Activated naive CD8-positive, alpha-beta T cell (primary cell): ENCODE measurements at regions not wholly inside any gene's neighbourhood (a gene's known extent, or its start where the extent isn't known, plus 50 kb on each side); places are given as distances from the start of the nearest gene placed in this dataset.

Source experiments
- H3K27ac Mint-ChIP-seq: one replicate; pipeline ENCODE4 v1.8.0; 2021; ENCODE audit warnings: mixed read lengths
- H3K27me3 Mint-ChIP-seq: one replicate; pipeline ENCODE4 v1.8.0; 2021; ENCODE audit warnings: mixed read lengths
- H3K36me3 Mint-ChIP-seq: one replicate; pipeline ENCODE4 v1.8.0; 2021; ENCODE audit warnings: mixed read lengths
- H3K4me1 Mint-ChIP-seq: one replicate; pipeline ENCODE4 v1.8.0; 2021; ENCODE audit warnings: low read depth, mixed read lengths
- H3K4me3 Mint-ChIP-seq: one replicate; pipeline ENCODE4 v1.8.0; 2021; ENCODE audit warnings: mild to moderate bottlenecking, mixed read lengths
- H3K9me3 Mint-ChIP-seq: one replicate; pipeline ENCODE4 v1.8.0; 2021; ENCODE audit warnings: low read depth, mixed read lengths

DNA sequence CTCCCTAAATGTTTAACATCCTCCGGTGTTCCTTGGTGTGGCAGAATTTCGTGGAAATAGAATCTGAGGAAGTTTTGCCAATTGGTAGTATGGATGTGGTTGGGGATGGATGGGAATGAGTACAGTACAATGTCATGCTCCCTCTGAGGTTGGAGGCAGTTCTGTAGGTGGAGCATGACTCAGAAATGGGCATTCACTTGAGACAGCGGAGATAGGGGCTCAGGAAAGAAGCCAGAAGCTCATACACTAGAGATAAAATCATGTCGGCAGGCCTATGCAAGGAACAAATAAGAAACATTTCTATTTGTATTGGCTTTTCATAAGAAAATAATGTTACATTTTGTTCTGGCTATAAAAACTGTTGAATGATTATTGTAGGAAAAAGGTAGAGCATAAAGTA, 196.0 kb downstream of the URB2 start:
- H3K36me3 Mint-ChIP-seq, result peaks cover 3% of the 10 kb centered on the region
- H3K9me3 Mint-ChIP-seq, result peaks cover 7% of the 10 kb centered on the region
- no peaks in the 10 kb centered on the region for H3K4me1 Mint-ChIP-seq
- H3K27ac Mint-ChIP-seq, result no peak overlapping the region
- H3K27me3 Mint-ChIP-seq, result no peaks in the 10 kb centered on the region
- H3K4me3 Mint-ChIP-seq, result no peak overlapping the region

DNA sequence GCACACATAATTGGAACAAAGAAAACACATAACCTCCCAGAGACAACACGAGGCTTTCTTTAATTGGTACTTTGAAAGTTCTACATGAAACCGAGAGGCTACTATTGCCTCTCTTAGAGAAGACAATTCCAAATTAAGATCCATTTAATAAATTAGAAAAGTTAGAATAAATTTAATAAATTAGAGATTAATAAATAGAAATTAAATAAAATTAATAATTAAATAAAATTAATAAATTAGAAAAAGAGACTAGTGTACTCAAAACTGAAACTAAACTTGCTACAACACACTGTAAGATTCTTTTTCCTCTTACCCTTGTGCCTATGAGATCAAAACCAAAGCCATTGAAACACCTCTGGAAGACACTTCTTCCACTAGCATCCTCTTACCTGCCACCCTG, 199.0 kb downstream of the URB2 start:
- H3K9me3 Mint-ChIP-seq, result peaks cover 11% of the 10 kb centered on the region
- H3K27ac Mint-ChIP-seq, result no peak overlapping the region
- peaks cover 4% of the 10 kb centered on the region for H3K27me3 Mint-ChIP-seq
- no peak overlapping the region for H3K4me3 Mint-ChIP-seq
- peaks cover 3% of the 10 kb centered on the region for H3K36me3 Mint-ChIP-seq
- no peaks in the 10 kb centered on the region for H3K4me1 Mint-ChIP-seq

DNA sequence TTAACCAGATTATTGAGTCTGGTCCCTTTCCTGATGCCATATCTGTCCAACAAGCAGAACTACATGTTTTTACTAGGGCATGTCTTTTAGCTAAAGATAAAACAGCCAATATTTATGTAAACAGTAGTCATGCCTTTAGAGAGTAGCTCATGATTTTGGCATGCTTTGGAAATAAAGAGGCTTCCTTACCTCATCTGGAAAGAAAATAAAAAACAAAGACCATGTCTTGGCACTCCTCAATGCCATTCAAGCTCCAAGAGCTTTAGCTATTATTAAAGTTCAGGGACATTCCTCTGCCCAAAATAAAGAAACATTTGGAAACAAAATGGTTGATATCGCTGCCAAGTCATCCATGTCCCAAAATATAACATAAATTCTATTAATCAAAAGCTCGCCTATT, 202.4 kb downstream of the URB2 start:
- H3K27me3 Mint-ChIP-seq, result peaks cover 6% of the 10 kb centered on the region
- no peak overlapping the region for H3K4me3 Mint-ChIP-seq
- H3K36me3 Mint-ChIP-seq, result peaks cover 3% of the 10 kb centered on the region
- no peaks in the 10 kb centered on the region for H3K4me1 Mint-ChIP-seq
- peaks cover 11% of the 10 kb centered on the region for H3K9me3 Mint-ChIP-seq
- H3K27ac Mint-ChIP-seq, result no peak overlapping the region

DNA sequence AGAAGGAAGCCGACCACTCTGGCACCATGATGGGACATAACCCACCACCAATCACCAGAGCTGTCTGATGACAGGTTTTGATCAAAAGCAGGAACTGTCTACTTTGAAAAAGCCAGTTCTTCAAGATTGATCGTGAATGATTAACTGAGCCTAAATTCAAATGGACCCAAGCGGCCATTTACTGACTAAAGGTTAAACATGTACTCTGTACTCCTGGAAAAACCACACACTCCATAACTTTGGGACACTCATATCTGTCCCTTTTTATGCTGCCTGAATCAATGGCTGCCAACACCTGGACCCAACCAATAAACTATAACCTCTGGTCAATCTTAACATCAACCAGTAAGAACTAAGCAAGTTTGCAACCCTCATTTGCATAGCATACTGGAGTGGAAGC, 206.6 kb downstream of the URB2 start:
- Mint-ChIP-seq H3K27me3 (peaks cover 13% of the 10 kb centered on the region), H3K27ac (no peak overlapping the region), H3K9me3 (no peaks in the 10 kb centered on the region), H3K4me1 (no peaks in the 10 kb centered on the region), H3K36me3 (no peaks in the 10 kb centered on the region), H3K4me3 (no peak overlapping the region)

DNA sequence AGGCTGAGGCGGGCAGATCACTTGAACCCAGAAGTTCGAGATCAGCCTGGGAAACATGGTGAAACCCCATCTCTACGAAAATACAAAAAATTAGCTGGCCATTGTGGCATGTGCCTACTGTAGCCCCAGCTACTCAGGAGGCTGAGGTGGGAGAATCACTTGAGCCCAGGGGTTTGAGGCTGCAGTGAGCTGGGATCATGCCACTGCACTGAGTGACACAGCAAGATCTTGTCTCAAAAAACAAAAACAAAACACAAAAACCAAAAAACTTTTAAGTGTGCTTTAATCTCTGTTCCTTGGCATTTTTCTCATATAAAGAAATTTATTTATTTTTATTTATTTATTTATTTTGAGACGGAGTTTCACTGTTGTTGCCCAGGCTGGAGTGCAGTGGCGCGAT, 208.2 kb downstream of the URB2 start:
- Mint-ChIP-seq H3K27ac (no peak overlapping the region), H3K9me3 (no peaks in the 10 kb centered on the region), H3K4me3 (no peak overlapping the region), H3K36me3 (no peaks in the 10 kb centered on the region), H3K4me1 (no peaks in the 10 kb centered on the region), H3K27me3 (peaks cover 11% of the 10 kb centered on the region)

DNA sequence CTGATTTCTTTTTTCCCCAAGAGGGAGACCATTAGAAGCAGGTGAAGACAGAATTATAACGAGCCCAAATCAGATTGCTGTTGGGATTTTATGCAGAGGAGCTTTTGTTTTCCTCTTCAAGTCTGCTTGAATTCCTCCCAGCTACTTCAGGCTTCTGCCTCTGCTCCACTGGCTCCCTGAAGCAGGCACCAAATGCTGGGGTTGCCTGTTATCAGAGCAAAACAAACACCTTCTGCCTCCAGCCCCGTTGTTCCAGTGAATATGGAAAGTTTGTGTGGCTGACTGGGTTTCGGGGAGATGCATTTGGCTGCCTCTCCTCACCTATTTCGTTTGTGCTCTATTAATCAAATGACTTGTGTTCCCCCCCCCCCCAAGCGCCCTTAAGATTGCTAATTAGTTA, 209.2 kb downstream of the URB2 start:
- H3K27ac Mint-ChIP-seq, result no peak overlapping the region
- H3K4me3 Mint-ChIP-seq, result no peak overlapping the region
- no peaks in the 10 kb centered on the region for H3K9me3 Mint-ChIP-seq
- H3K4me1 Mint-ChIP-seq, result no peaks in the 10 kb centered on the region
- H3K27me3 Mint-ChIP-seq, result peaks cover 9% of the 10 kb centered on the region
- no peaks in the 10 kb centered on the region for H3K36me3 Mint-ChIP-seq

DNA sequence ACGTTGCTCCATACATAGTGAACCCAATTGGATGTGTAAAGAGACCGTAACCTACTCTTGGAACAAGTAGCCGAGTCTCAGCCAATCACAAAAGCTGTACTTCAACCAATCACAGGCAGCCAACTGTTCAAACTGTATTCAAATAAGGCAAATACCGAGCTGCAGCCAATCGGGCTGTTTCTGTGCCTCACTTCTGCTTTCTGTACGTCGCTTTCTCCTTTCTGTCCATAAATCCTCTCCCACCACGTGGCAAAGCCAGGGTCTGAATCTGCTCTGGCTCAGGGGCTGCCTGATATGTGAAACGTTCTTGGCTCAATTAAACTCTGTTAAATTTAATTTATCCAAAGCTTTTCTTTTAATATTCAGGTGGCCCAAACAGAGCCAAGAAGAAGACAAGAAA, 210.3 kb downstream of the URB2 start:
- H3K27me3 Mint-ChIP-seq, result peaks cover 7% of the 10 kb centered on the region

DNA sequence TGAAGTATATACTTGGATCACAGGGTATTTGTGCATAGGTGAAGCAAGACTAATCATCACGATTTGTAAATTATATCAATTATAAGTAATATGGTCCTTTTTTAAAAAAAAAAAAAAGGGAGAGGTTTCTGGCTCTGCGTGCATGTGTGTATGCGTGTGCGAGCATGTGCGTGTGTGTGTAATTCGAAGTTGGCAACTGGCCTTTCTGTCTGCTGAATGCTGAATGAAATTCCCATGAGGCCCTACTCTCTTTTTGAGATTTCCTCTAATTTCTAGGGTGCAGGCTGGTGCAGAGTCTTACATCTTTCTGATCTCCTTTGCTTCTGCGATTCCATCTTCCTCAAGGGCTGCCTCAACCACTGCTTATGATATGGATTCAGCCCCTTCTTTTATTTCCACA, 212.2 kb downstream of the URB2 start:
- Mint-ChIP-seq H3K36me3 (no peaks in the 10 kb centered on the region), H3K4me1 (no peaks in the 10 kb centered on the region), H3K4me3 (no peak overlapping the region), H3K27me3 (peaks cover 7% of the 10 kb centered on the region), H3K9me3 (no peaks in the 10 kb centered on the region), H3K27ac (no peak overlapping the region)

More for the DNA sequence above, 210.3 kb downstream of the URB2 start:
- no peaks in the 10 kb centered on the region for H3K9me3 Mint-ChIP-seq
- H3K4me1 Mint-ChIP-seq, result no peaks in the 10 kb centered on the region
- H3K27ac Mint-ChIP-seq, result no peak overlapping the region
- no peak overlapping the region for H3K4me3 Mint-ChIP-seq
- no peaks in the 10 kb centered on the region for H3K36me3 Mint-ChIP-seq

DNA sequence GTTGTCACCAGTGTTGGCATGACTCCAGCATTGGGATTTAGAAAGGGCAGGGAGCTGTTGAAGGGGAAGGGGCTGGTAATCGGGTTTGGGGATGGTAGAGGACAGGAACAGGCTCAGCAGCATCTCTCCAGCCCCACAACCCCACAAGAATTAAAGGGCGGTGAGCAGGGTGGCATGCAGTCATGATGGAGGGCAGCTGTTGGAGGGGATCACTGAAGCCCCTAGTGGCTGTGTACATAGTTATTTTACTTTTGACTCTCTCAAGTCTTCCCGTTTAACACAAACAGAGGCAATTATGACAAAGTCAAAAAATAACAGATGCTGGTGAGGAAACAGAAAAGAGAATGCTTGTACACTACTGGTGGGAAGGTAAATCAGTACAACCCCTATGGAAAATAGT, 213.8 kb downstream of the URB2 start:
- Mint-ChIP-seq H3K27me3 (peaks cover 7% of the 10 kb centered on the region), H3K36me3 (no peaks in the 10 kb centered on the region)

DNA sequence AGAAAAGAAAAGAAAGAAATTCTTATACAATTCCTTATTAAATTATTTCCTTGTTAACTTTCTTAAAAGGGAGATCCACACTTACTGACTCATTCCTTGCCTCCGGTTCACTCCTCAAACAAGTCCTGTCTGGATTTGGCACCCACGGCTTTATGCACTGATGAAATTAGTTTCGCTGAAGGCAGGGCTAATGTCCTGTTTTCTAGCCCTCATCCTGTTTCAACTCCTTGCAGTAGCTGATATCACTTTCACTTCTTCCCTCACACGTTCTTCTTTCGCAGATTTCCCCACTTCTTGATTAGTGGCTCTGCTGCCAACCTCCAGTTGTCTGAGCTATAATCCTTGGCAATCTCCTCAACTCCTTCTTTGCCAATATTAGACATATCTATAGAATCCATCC, 215.2 kb downstream of the URB2 start:
- H3K27me3 Mint-ChIP-seq, result peaks cover 3% of the 10 kb centered on the region
- H3K27ac Mint-ChIP-seq, result no peak overlapping the region
- no peaks in the 10 kb centered on the region for H3K4me1 Mint-ChIP-seq
- H3K9me3 Mint-ChIP-seq, result no peaks in the 10 kb centered on the region
- no peak overlapping the region for H3K4me3 Mint-ChIP-seq
- H3K36me3 Mint-ChIP-seq, result no peaks in the 10 kb centered on the region

More for the DNA sequence above, 213.8 kb downstream of the URB2 start:
- Mint-ChIP-seq H3K9me3 (no peaks in the 10 kb centered on the region), H3K4me3 (no peak overlapping the region), H3K27ac (no peak overlapping the region), H3K4me1 (no peaks in the 10 kb centered on the region)

DNA sequence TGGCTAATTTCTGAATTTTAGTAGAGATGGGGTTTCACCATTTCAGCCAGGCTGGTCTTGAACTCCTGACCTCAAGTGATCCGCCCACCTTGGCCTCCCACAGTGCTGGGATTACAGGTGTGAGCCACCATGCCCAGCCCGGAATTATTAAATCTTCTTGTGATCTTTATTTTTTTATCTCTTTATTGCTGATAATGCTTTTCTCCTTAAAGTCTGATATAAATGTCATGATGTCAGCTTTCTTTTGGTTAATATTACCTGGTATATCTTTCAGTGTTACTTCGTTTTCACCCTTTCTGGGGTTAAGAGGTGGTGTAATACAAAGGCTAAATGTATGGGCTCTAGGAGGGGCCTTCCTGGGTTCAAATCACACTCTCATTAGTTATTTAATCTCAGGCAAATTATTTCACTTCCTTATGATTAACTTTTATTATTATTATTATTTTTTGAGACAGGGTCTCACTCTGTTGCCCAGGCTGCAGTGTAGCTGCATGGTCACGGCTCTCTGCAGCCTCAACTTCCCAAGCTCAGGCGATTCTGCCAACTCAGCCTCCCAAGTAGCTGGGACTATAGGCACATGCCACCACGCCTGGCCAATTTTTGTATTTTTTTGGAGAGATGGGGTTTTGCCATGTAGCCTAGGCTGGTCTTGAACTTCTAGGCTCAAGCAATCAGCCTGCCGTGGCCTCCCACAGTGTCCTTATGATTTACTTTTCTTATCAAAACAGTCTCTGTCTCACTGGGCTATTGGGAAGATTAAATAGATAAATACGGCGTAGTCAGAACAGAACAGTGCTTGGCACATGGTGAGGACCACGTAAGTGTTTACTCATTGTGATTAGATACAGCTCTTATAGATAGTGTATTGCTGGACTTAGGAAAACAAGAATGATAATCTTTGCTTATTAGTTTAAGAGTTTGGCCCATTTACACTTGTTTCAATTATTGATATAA, 216.5 kb downstream of the URB2 start:
- Mint-ChIP-seq H3K36me3 (no peaks in the 10 kb centered on the region), H3K27ac (no peak overlapping the region), H3K9me3 (no peaks in the 10 kb centered on the region), H3K27me3 (no peaks in the 10 kb centered on the region), H3K4me3 (no peak overlapping the region), H3K4me1 (no peaks in the 10 kb centered on the region)

DNA sequence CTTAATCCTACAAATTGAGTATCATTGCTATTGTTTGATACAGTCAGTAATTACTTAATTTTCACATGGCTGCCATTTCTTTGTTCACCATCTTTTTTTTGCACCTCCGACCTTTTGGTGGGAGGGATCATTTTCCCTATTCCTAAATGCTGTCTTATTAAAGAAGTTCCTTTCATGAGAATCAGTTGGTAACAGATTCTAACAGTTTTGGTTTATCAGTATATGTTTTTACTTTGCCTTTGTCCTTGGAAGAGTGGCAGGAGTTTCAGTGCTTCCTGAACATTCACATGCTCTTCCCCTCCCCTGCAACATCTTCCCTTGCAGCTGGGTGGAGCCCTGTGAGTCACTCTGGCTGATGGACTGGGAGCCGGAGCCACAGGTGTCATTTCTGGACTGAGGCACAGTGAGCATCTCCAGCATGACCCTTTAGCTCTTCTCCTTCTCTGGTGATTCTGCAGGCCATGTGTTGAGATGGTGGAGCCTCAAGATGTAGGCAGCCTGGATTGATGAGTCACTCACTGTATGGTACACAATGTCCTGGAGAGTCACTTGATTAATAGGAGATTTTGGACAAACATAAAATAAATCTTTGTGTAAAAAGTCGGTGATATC, 217.7 kb downstream of the URB2 start:
- H3K4me3 Mint-ChIP-seq, result no peak overlapping the region
- no peak overlapping the region for H3K27ac Mint-ChIP-seq
- no peaks in the 10 kb centered on the region for H3K36me3 Mint-ChIP-seq
- no peaks in the 10 kb centered on the region for H3K4me1 Mint-ChIP-seq
- H3K9me3 Mint-ChIP-seq, result no peaks in the 10 kb centered on the region
- peaks cover 3% of the 10 kb centered on the region for H3K27me3 Mint-ChIP-seq

DNA sequence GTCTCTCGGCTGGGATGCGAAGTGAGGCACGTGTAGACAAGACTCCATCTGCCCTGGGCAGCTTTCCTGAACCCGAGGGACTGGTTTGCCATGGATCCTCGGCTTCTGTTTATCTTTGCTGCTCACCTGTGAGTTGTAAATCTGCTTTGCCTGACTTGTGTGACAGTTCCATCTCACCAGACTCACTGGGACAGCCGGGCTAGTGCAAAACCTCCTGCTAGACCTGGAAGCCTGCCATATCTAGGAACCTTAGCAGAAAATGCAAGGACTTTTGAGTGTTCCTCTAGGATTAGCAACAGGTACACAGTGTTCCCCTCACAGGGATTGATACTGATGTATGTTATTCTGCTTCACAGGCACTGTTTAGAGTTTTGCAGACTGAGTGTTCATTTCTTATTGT, 218.6 kb downstream of the URB2 start:
- Mint-ChIP-seq H3K27me3 (peaks cover 3% of the 10 kb centered on the region), H3K4me1 (no peaks in the 10 kb centered on the region), H3K4me3 (no peak overlapping the region), H3K9me3 (no peaks in the 10 kb centered on the region), H3K36me3 (no peaks in the 10 kb centered on the region), H3K27ac (no peak overlapping the region)

DNA sequence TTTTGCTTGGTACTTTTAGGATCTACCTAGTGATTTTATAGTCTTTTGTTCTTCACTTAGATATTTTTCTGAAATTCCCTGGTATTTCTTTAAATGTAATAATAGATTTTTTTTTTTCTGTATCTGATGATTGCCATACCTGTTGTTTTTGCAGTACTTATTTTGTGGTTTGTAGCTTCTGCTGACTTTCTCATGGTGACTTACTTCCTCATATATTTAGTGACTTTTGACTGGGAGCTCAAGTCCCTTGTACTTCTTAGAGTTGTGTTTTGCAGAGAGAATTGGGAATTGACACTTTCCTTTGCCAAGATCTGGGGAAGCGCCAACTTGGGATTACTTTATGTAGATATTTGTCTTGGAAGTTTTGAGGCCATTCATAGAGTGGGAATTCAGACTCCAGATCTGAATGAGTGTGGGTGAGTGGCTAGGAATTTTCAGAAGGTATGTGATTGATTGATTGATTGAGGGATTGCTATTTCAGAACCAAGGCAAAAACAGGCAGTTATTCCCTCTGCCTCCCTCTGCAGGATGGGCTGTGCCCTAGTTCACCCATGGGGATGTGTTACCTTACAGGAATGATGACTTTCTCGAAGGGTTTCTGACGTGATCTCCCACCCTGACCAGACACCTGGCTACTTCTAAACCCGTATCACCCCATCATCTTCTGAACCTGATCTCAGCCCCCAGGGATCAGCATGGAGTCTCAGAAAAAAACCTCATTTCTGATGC, 219.5 kb downstream of the URB2 start:
- Mint-ChIP-seq H3K27ac (no peak overlapping the region), H3K27me3 (peaks cover 3% of the 10 kb centered on the region), H3K36me3 (no peaks in the 10 kb centered on the region), H3K4me3 (no peak overlapping the region), H3K9me3 (no peaks in the 10 kb centered on the region), H3K4me1 (no peaks in the 10 kb centered on the region)

DNA sequence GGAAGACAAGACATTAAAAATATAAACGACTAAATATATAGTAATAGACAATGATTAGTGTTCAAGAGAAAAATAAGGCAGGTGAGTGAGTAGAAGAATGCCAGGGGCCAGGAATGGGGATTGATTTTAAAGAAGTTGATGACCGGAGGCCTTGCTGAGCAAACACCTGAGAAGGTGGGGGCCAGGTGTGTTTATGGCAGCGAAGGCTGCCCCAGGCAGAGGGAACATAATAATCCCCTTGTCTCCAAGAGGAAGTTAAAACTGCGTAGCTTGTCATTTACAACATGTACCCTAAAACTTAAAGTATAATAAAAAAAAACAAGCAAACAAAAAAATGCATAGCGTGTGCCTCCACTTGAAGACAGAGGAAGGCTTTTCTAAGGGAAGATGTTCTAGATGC, 220.3 kb downstream of the URB2 start:
- Mint-ChIP-seq H3K9me3 (no peaks in the 10 kb centered on the region), H3K4me1 (no peaks in the 10 kb centered on the region), H3K27me3 (peaks cover 3% of the 10 kb centered on the region)

More for the DNA sequence above, 220.3 kb downstream of the URB2 start:
- H3K4me3 Mint-ChIP-seq, result no peak overlapping the region
- H3K36me3 Mint-ChIP-seq, result no peaks in the 10 kb centered on the region
- H3K27ac Mint-ChIP-seq, result no peak overlapping the region
